Endothelial cell of umbilical vein (primary cell): ENCODE measurements at regions not wholly inside any gene's neighbourhood (a gene's known extent, or its start where the extent isn't known, plus 50 kb on each side); places are given as distances from the start of the nearest gene placed in this dataset.

Experiments
- BruUV-seq: library from RNA; stranded (reverse); fragments of 400-500 nt; replicated peaks from 2 replicates; lab custom pipeline; 2021; lab: Mats Ljungman, UMichigan
- CTCF ChIA-PET: fragments of 300-600, 350-600 bp; sonication (Branson Sonifier 250); formaldehyde crosslinking; loops from one replicate; lab custom pipeline; 2021; ENCODE audit warnings: antibody characterized with exemption, inconsistent platforms; lab: Charles Lee
- POLR2A ChIA-PET: fragments of 300-600, 350-600 bp; sonication (Branson Sonifier 250); formaldehyde crosslinking; loops from one replicate; lab custom pipeline; 2021; ENCODE audit warnings: antibody characterized with exemption, inconsistent platforms; lab: Charles Lee
- DNase-seq: peaks from one replicate; pipeline ENCODE4 v3.0.0-alpha.2; 2011; ENCODE audit warnings: low read depth, low spot score
- FAIRE-seq: peaks from 2 replicates; lab custom pipeline; 2011; peaks lifted over from hg19 to GRCh38; lab: Jason Lieb, UNC
- H2AFZ ChIP-seq: 2 replicates; pipeline ENCODE4 v1.6.0; 2012; ENCODE audit warnings: low read depth, low read length, control low read depth, inconsistent platforms
- H3K27ac ChIP-seq: 2 replicates; pipeline ENCODE4 v1.5.1; 2011; ENCODE audit warnings: low read depth, mild to moderate bottlenecking, control low read depth, low read length, moderate library complexity; ENCODE audit not compliant: insufficient read depth
- H3K27me3 ChIP-seq, 2 experiments: 2 replicates each; pipeline versions ENCODE4 v1.6.0 to v1.6.1; 2011; ENCODE audit warnings: low read length in 2 of 2, mixed read lengths in 1 of 2; ENCODE audit not compliant: control insufficient read depth in 2 of 2, insufficient read depth in 2 of 2
- H3K36me3 ChIP-seq, 2 experiments: 2 replicates in 1 of 2; 3 replicates in 1 of 2; pipeline ENCODE4 v1.5.1; 2011; ENCODE audit warnings: low read length in 2 of 2, mild to moderate bottlenecking in 1 of 2, moderate library complexity in 1 of 2; ENCODE audit not compliant: control insufficient read depth in 2 of 2, insufficient read depth in 2 of 2; ENCODE audit errors: extremely low read depth in 1 of 2
- H3K4me1 ChIP-seq: 3 replicates; pipeline ENCODE4 v1.5.1; 2011; ENCODE audit warnings: mild to moderate bottlenecking, low read length; ENCODE audit not compliant: control insufficient read depth, insufficient read depth; ENCODE audit errors: extremely low read depth
- H3K4me2 ChIP-seq: 2 replicates; pipeline ENCODE4 v1.6.1; 2011; ENCODE audit warnings: low read length, control low read depth, mixed read lengths; ENCODE audit not compliant: insufficient read depth
- H3K4me3 ChIP-seq, 3 experiments: fragments of 200-600 bp in 1 of 3; sonication (generic), shearing (Covaris generic) in 1 of 3; replicated peaks in 1 of 3; 2 replicates each; pipeline ENCODE4 v1.5.1; 2011 to 2016; ENCODE audit warnings: control low read depth in 3 of 3, low read length in 3 of 3, mild to moderate bottlenecking in 2 of 3, inconsistent platforms in 1 of 3, low read depth in 1 of 3, moderate library complexity in 1 of 3; ENCODE audit not compliant: insufficient read depth in 1 of 3
- H3K79me2 ChIP-seq: 2 replicates; pipeline ENCODE4 v1.6.0; 2012; ENCODE audit warnings: low read length, inconsistent platforms; ENCODE audit not compliant: control insufficient read depth, insufficient read depth
- H3K9ac ChIP-seq: replicated peaks from 2 replicates; pipeline ENCODE3; 2011; ENCODE audit warnings: low read length, control low read depth; ENCODE audit not compliant: insufficient read depth; ENCODE audit errors: extremely low read depth
- H3K9me1 ChIP-seq: replicated peaks from 3 replicates; pipeline ENCODE4 v1.6.0; 2011; ENCODE audit warnings: mild to moderate bottlenecking, low read length; ENCODE audit not compliant: control insufficient read depth, insufficient read depth; ENCODE audit errors: extremely low read depth
- H3K9me3 ChIP-seq: replicated peaks from 2 replicates; pipeline ENCODE4 v1.5.1; 2012; ENCODE audit warnings: low read length, inconsistent platforms; ENCODE audit not compliant: control insufficient read depth, insufficient read depth
- H4K20me1 ChIP-seq: replicated peaks from 2 replicates; pipeline ENCODE3; 2011; ENCODE audit warnings: mild to moderate bottlenecking, low read length; ENCODE audit not compliant: control insufficient read depth, insufficient read depth; ENCODE audit errors: extremely low read depth
- CTCF ChIP-seq, 2 donors: IDR thresholded peaks; 1 replicate in 1 of 2; 2 replicates in 1 of 2; pipeline ENCODE4 v1.5.1; 2011; ENCODE audit warnings: low read length in 2 of 2, mild to moderate bottlenecking in 2 of 2, moderate library complexity in 2 of 2, control low read depth in 1 of 2, inconsistent platforms in 1 of 2, low read depth in 1 of 2; ENCODE audit not compliant: insufficient read depth in 1 of 2; ENCODE audit errors: extremely low read depth in 1 of 2
- EZH2 ChIP-seq: IDR thresholded peaks from 2 replicates; pipeline ENCODE4 v1.6.1; 2012; ENCODE audit warnings: borderline replicate concordance, low read depth, mild to moderate bottlenecking, moderate library complexity, low read length, inconsistent platforms; ENCODE audit not compliant: severe bottlenecking
- FOS ChIP-seq: IDR thresholded peaks from 2 replicates; pipeline ENCODE4 v1.6.1; 2011; ENCODE audit warnings: mild to moderate bottlenecking, low read length, moderate library complexity, borderline replicate concordance; ENCODE audit not compliant: insufficient read depth
- GATA2 ChIP-seq: IDR thresholded peaks from 2 replicates; pipeline ENCODE4 v1.7.0; 2011; ENCODE audit warnings: low read depth, mild to moderate bottlenecking, moderate library complexity, mixed read lengths, low read length; ENCODE audit not compliant: insufficient read length, insufficient read depth
- JUN ChIP-seq: IDR thresholded peaks from 2 replicates; pipeline ENCODE4 v1.6.1; 2011; ENCODE audit warnings: borderline replicate concordance, low read depth; ENCODE audit not compliant: insufficient read length, insufficient read depth
- MAX ChIP-seq: IDR thresholded peaks from 2 replicates; pipeline ENCODE4 v1.6.1; 2011; ENCODE audit not compliant: insufficient read depth, insufficient read length
- MYC ChIP-seq: IDR thresholded peaks from one replicate; pipeline ENCODE4 v1.6.1; 2011; ENCODE audit warnings: mild to moderate bottlenecking, low read depth, low read length
- POLR2A ChIP-seq: IDR thresholded peaks from 2 replicates; pipeline ENCODE4 v1.6.1; 2012; ENCODE audit warnings: low read depth, mild to moderate bottlenecking, control low read depth, low read length
- POLR2AphosphoS5 ChIP-seq: IDR thresholded peaks from 2 replicates; pipeline ENCODE4 v1.6.1; 2012; ENCODE audit warnings: low read depth, mild to moderate bottlenecking, control low read depth, low read length, moderate library complexity; ENCODE audit not compliant: insufficient read depth
- dilution Hi-C: fragments of 300-500 bp; cut with MboI; formaldehyde crosslinking; loops from one replicate; pipeline ENCODE4 v1.15.0; 2019; ENCODE audit warnings: low sequenced_read_pairs; ENCODE audit not compliant: extremely low pct_ligation_motif_present
- intact Hi-C: fragments of 100-400 bp; cut with micrococcal nuclease; formaldehyde crosslinking; loops from one replicate; pipeline ENCODE4 v1.10.0; 2022

- Histone ChIP-seq H3K9me3 (no peaks in the 10 kb centered on the region), H3K9me1 (no peaks in the 10 kb centered on the region), H4K20me1 (no peaks in the 10 kb centered on the region), H2AFZ (no peak overlapping the region), H3K4me3 (no peak overlapping the region), H3K79me2 (no peaks in the 10 kb centered on the region), H3K36me3 (no peaks in the 10 kb centered on the region), H3K27ac (no peak overlapping the region), H3K9ac (no peak overlapping the region), H3K4me2 (no peak overlapping the region), H3K4me1 (no peaks in the 10 kb centered on the region), H3K27me3 (no peaks in the 10 kb centered on the region)
- intact Hi-C loops (no loop called here), dilution Hi-C loops (no loop called here)
- DNase-seq (no peak), FAIRE-seq (no peak)
- TF ChIP-seq EZH2, result no peak
- no peak for TF ChIP-seq POLR2AphosphoS5
- no peak for TF ChIP-seq MAX
- no peak for TF ChIP-seq CTCF (IDR thresholded peaks at IDR 0.05; ENCODE audit: extremely low read depth in 1 of 2, insufficient read depth in 1 of 2, low read depth in 1 of 2, low read length in 2 of 2)
- no peak for TF ChIP-seq JUN
- TF ChIP-seq FOS, result no peak
- TF ChIP-seq GATA2, result no peak
- no peak for TF ChIP-seq POLR2A
- no peak for TF ChIP-seq MYC
- BruUV-seq, result no TSS peak
- POLR2A ChIA-PET, result no interaction called here
- CTCF ChIA-PET, result no interaction called here
Observed at GRCh38 chrX:147570483-147570882, 341.2 kb upstream of the FMR1 start.
